ENCODE measurements at regions not wholly inside any gene's neighbourhood (a gene's known extent, or its start where the extent isn't known, plus 50 kb on each side); places are given as distances from the start of the nearest gene placed in this dataset.

GRCh38 chr1:214927796-214928195, 154.7 kb upstream of the KCNK2 start:
- H3K4me1 ChIP-seq (ENCODE audit: insufficient read depth, low read length), result no peaks in the 10 kb centered on the region
- in situ Hi-C loops (cut with HindIII; ENCODE audit: extremely low pct_ligation_motif_present, low pct_unique_long_range_greater_than_20kb), result no loop called here

More at GRCh38 chr1:214927796-214928195, 154.7 kb upstream of the KCNK2 start:
- Histone ChIP-seq H4K20me1 (ENCODE audit: insufficient read depth, low read length) (no peaks in the 10 kb centered on the region), H3K9me3 (ENCODE audit: low read length) (no peaks in the 10 kb centered on the region), H3K27ac (ENCODE audit: extremely low read length, insufficient read depth, low read length) (no peak overlapping the region), H3K79me2 (ENCODE audit: insufficient read depth, low read length) (no peaks in the 10 kb centered on the region), H3K9ac (ENCODE audit: insufficient read depth, low read depth, low read length) (no peak overlapping the region), H3K27me3 (ENCODE audit: control insufficient read depth in 1 of 2, insufficient read depth in 2 of 2, low read length in 2 of 2) (no peaks in the 10 kb centered on the region), H3K4me2 (ENCODE audit: low read depth, low read length) (no peak overlapping the region), H3K36me3 (replicated peaks in 1 of 2; ENCODE audit: control insufficient read depth in 1 of 2, insufficient read depth in 2 of 2, low read length in 2 of 2) (no peaks in the 10 kb centered on the region), H3K4me3 (replicated peaks in 1 of 3; ENCODE audit: insufficient read depth in 1 of 3, low read depth in 2 of 3, low read length in 3 of 3) (no peak overlapping the region), H2AFZ (ENCODE audit: low read length) (no peak overlapping the region)
- BruUV-seq (replicated peaks), result no TSS peak
- FAIRE-seq (no peak), ATAC-seq (no peak), DNase-seq (ENCODE audit: low spot score) (no peak)
- intact Hi-C loops (cut with micrococcal nuclease; ENCODE audit: unreplicated experiment), result no loop called here
- 0% methylated on average over 1 of the region's 1 CpG for WGBS (ENCODE audit: low lambda C conversion rate)
- ChIA-PET POLR2A (no interaction called here), CTCF (ENCODE audit: low intra/inter-chr PET ratio, low total read pairs) (no interaction called here)
- TF ChIP-seq NAIF1 (CRISPR knock-in tag; IDR thresholded peaks at IDR 0.05; ENCODE audit: borderline replicate concordance) (no peak), NCOA2 (CRISPR knock-in tag; IDR thresholded peaks at IDR 0.05) (no peak), GPN1 (CRISPR knock-in tag; IDR thresholded peaks at IDR 0.05; ENCODE audit: borderline replicate concordance) (no peak), ZFP36 (IDR thresholded peaks at IDR 0.05; ENCODE audit: borderline replicate concordance, low read depth, low read length, partially characterized antibody) (no peak), MXD4 (CRISPR knock-in tag; IDR thresholded peaks at IDR 0.05) (no peak), ZNF704 (CRISPR knock-in tag; IDR thresholded peaks at IDR 0.05; ENCODE audit: borderline replicate concordance) (no peak), ZNF800 (CRISPR knock-in tag; IDR thresholded peaks at IDR 0.05) (no peak), SNAI1 (CRISPR knock-in tag; IDR thresholded peaks at IDR 0.05; ENCODE audit: borderline replicate concordance) (no peak), NCOR1 (IDR thresholded peaks at IDR 0.05; ENCODE audit: borderline replicate concordance, low read length) (no peak), ZNF616 (CRISPR knock-in tag; IDR thresholded peaks at IDR 0.05; ENCODE audit: low read depth) (no peak), BRF2 (CRISPR knock-in tag; IDR thresholded peaks at IDR 0.05) (no peak), REXO4 (CRISPR knock-in tag; IDR thresholded peaks at IDR 0.05; ENCODE audit: borderline replicate concordance) (no peak), SMARCE1 (IDR thresholded peaks at IDR 0.05; ENCODE audit: borderline replicate concordance) (no peak)

All from HepG2 (cell line).